Myocyte (in vitro differentiated cells): ENCODE measurements at regions not wholly inside any gene's neighbourhood (a gene's known extent, or its start where the extent isn't known, plus 50 kb on each side); places are given as distances from the start of the nearest gene placed in this dataset.

Experiments used
- DNase-seq: peaks from one replicate; pipeline ENCODE4 v3.0.0-alpha.2; 2012; ENCODE audit warnings: low read depth

- DNase-seq, result no peak
These were observed 67.9 kb upstream of the ROBO1 start for GRCh38 chr3:79835701-79836100.

- DNase-seq, result no peak
These were observed 56.4 kb upstream of the ROBO1 start for GRCh38 chr3:79824166-79824565.

DNA sequence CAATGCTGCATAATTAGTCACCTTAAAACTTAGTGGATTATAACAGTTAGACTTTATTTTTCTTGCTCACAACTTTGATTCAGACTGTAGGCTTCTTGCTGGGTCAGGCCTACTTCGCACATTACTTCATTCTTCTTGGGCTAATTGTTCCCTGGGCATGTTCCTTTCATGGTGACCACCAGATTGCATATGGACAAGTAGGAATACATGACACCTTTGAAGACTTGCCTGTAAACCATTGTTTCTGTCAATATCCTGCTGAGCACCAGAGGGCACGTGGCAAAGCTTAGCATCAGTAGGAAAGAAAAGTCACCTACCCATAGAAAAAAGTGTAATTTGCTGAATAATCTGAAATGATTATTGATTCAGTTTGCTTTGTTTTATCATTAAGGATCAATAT is 54.3 kb upstream of the ROBO1 start:
- no peak for DNase-seq

GRCh38 chr3:79820089-79820488 is 52.3 kb upstream of the ROBO1 start:
- DNase-seq, result no peak

- DNase-seq, result no peak
These were observed 50.2 kb upstream of the ROBO1 start for GRCh38 chr3:79818015-79818414.
